ENCODE measurements at regions not wholly inside any gene's neighbourhood (a gene's known extent, or its start where the extent isn't known, plus 50 kb on each side); places are given as distances from the start of the nearest gene placed in this dataset.

DNA sequence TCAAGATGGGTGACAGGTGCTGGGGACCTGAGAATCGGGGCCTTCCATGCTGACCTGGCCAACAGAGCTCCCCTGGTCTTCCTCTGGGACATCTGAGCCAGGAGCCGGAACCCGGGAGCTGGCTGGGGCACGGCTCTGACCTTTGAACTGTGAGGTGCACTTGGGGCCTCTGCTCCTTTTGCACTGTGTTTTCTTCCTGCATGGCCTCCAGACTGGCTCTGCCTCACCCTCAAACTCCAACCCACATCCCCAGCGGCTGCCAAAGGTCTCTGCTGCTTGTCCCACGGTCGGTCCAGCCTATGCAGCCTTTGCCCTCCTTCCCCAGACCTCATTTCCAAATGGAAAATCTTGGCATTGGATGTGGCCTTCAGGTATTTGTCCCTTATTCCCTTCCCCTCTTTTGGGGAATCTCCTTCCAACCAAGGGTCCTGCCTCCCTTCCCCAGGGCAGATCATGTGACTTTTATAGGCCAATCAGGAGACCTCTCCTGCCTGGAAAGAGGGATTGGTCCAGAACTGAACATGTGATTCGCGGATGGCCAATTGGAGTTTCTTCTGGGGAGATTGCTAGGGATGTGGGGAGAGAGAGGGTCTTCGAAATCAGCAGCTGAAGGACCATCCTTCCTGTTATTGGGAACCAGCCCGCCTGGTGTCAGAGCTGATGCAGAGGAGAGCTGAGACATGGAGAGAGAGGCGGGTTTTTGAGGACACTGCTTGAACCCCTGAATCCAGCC is 117.9 kb downstream of the CYLD start:
- TF ChIP-seq, protein P1, sequence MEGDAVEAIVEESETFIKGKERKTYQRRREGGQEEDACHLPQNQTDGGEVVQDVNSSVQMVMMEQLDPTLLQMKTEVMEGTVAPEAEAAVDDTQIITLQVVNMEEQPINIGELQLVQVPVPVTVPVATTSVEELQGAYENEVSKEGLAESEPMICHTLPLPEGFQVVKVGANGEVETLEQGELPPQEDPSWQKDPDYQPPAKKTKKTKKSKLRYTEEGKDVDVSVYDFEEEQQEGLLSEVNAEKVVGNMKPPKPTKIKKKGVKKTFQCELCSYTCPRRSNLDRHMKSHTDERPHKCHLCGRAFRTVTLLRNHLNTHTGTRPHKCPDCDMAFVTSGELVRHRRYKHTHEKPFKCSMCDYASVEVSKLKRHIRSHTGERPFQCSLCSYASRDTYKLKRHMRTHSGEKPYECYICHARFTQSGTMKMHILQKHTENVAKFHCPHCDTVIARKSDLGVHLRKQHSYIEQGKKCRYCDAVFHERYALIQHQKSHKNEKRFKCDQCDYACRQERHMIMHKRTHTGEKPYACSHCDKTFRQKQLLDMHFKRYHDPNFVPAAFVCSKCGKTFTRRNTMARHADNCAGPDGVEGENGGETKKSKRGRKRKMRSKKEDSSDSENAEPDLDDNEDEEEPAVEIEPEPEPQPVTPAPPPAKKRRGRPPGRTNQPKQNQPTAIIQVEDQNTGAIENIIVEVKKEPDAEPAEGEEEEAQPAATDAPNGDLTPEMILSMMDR (IDR thresholded peaks at IDR 0.05), result no peak
- no peak for TF ChIP-seq POLR2A (IDR thresholded peaks at IDR 0.05)

All from adrenal gland (tissue), 5 donors.